GM19239 (cell line): ENCODE measurements at regions not wholly inside any gene's neighbourhood (a gene's known extent, or its start where the extent isn't known, plus 50 kb on each side); places are given as distances from the start of the nearest gene placed in this dataset.

Experiments
- DNase-seq: peaks from one replicate; pipeline ENCODE4 v3.0.0; 2011; ENCODE audit warnings: low spot score; ENCODE audit not compliant: insufficient read length
- FAIRE-seq: peaks from 2 replicates; lab custom pipeline; 2011; peaks lifted over from hg19 to GRCh38; lab: Jason Lieb, UNC

DNA sequence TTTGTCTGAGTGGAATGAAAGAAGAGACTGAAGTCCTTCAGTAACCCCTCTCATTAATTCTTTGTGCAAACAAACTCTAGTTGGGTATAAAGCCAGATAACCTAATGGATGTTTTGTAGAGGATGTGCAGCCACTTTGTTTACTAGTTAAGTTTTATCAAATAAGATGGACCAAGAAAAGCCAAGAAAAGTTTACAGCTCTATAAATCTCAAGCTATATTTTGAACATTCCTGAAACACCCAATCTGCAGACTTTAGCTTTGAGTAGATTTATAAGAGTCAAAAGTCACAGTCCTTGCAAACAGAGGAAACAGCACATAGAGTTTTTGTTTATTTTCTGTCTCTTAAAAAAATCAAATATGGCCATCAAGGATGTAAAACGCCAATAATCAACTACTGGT, 452.9 kb downstream of the SPRY1 start:
- FAIRE-seq (no peak), DNase-seq (no peak)

GRCh38 chr4:123851521-123851920, 454.9 kb downstream of the SPRY1 start:
- FAIRE-seq (no peak), DNase-seq (no peak)

- no peak for FAIRE-seq
Measured at GRCh38 chr4:123853651-123854050, 457.1 kb downstream of the SPRY1 start.

DNA sequence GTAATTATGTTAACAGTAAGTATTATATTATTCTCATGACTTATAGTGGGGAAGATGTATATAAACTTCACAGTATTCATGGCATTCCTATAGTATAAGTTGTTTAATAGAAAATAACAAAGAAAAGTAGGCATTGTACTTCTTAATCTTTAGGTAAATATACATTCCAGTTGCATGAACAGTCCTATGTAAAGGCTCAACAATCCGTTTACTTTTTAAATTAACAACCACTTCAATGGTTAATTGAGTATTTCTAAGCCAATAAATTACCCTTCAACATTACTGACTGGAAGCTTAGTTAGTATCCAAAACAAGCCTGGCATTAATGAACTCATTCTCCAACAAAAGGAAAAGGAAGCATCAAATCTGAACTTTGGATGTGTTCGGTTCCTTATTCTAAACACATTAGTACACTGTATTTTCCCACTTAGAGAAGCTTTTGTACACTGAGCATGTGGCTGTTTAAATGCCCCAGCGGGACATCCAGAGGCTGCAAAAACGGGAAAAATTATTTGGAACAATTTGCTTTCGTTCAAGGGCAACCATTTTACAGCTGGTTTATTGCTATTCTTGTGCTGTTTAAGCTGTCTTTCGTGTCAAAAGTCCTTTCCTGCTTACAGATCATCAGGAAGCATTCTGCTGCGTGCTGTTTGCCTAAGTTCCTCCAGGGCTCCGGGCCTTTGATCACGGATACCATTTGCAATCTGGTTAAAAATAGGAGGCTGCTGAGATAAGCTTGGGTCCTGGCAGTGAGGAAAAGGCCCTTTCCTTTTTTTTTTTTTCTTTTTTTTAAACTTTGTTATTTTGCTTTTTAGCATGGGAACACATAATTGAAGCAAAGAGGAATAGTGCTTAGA, 460.3 kb downstream of the SPRY1 start:
- no peak for FAIRE-seq
- DNase-seq, result no peak

More at GRCh38 chr4:123853651-123854050, 457.1 kb downstream of the SPRY1 start:
- DNase-seq, result no peak

DNA sequence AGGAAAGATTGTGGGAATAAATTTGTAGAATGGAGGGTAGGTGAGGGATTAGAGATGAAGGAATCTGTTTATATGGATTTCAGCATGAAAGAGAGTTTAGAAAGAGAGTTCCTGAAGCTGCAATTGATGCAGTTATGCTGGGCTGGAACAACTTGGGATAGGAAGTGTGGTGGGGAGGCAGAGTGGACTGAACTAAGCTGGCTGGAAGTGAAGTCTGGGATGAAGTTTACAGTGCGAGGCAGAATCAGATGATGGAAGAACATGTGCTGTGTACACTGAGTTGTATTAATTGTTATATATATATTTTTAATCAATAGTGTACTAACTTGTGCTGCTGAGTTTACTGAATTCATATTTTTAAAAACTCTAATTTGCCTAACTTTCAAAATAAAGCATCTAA, 461.9 kb downstream of the SPRY1 start:
- FAIRE-seq (no peak), DNase-seq (no peak)

DNA sequence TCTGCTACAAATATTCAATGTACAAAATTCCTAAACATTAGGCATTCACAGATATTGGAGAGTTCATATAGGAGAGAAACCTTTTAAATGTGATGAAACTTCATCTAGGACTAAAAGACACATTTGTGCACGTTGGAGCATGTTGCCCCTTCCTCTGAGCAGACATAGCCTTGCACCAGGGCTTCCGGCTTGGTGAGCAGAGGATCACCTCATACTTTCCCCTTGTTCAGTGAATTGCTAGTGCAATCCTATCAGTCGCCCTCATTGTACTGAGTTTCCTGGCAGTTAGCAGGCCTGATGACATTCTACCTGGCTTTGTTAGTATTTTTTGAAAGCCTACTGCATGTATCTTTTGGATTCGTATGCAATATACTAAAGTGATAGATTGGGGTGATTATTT, 466.2 kb downstream of the SPRY1 start:
- DNase-seq (no peak), FAIRE-seq (no peak)

GRCh38 chr4:123866796-123867195, 470.2 kb downstream of the SPRY1 start:
- no peak for DNase-seq
- FAIRE-seq, result no peak

GRCh38 chr4:123867910-123868587, 471.5 kb downstream of the SPRY1 start:
- FAIRE-seq, result no peak

DNA sequence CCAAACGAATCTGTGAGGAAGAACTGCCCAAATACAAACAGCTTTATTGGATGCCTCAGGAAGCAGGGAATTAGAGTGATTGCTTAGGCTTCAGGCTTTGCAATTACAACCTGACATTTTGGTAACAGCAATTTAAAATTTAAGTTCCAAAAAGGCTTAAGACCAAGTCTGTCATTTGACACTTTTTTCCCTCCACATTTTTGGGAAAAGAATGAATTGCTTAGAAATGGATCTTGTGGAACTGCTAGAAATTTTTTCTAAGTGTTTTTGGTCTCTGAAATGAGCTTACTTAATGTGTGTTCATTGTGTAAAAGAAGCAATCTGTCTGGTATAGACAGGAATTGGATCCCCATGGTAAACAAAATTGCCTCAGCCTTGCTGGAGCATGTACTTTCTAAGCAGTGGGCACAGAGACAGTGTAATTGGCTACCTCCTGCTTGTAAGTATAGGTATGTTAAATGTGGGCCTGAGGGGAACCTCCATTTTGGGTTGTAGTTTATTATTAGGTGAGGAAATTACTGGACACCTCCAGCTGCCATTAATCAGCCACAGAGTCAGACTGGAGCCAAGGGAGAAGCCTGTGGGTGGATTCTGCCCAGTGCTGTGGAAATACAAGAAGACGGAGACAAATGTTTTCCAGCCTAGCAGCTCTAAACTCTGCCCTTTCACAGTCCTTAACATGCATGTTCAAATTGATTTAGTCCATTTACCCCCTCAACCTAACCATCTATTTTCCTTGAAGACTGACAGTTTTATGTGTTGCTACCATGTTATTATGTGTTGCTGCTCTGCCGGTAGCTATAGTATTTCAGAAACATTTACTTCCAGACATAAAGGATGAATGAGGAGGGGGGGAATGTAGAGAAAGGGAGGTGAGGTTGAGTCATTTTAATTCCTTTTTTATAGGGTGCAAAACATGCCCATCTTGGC, 473.0 kb downstream of the SPRY1 start:
- no peak for FAIRE-seq
- DNase-seq, result no peak

More at GRCh38 chr4:123867910-123868587, 471.5 kb downstream of the SPRY1 start:
- DNase-seq, result no peak

GRCh38 chr4:123870216-123870876, 473.8 kb downstream of the SPRY1 start:
- DNase-seq, result no peak
- no peak for FAIRE-seq

DNA sequence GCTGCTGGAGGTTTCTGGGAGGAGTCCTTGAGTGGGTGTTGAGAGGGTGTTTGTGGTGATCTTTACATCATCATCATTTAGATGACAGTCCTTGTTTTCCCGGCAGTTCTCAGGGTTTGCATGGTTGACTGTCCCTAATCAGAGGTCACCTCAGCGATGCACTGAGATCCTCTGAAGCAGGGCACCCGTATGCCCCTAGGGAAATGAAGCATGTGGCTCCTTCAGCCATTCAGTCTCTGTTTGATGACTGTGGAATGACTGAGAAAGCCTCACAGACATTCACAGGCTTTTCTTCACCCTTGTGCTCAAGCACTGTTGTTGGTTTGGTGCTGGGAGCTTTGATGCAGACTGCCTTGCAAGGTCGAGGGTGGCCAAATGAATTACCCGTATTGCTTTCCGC, 474.7 kb downstream of the SPRY1 start:
- FAIRE-seq (no peak), DNase-seq (no peak)

GRCh38 chr4:123874063-123874462, 477.5 kb downstream of the SPRY1 start:
- DNase-seq (no peak), FAIRE-seq (no peak)

GRCh38 chr4:123876143-123876542, 479.5 kb downstream of the SPRY1 start:
- FAIRE-seq, result no peak
- no peak for DNase-seq

- DNase-seq (no peak), FAIRE-seq (no peak)
Measured at GRCh38 chr4:123876671-123877101, 480.1 kb downstream of the SPRY1 start.

DNA sequence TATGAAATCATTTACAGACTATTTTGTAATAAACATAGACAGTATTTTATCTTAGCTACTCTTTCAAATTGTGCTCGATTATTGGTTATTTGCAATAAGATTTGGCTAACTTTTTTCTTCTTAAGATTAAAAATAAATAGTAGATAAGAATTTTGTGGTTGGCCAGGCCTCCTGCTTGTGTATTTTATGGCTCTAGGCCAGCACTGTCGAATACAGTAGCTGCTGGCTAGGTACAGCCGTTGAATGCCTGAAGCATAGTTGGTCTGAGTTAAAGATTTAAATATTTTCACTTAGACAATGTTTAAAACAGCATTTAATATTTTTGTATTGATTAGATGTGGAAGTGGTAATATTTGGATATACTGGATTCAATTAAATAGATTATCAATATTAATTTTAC, 481.0 kb downstream of the SPRY1 start:
- DNase-seq, result no peak
- FAIRE-seq, result no peak

DNA sequence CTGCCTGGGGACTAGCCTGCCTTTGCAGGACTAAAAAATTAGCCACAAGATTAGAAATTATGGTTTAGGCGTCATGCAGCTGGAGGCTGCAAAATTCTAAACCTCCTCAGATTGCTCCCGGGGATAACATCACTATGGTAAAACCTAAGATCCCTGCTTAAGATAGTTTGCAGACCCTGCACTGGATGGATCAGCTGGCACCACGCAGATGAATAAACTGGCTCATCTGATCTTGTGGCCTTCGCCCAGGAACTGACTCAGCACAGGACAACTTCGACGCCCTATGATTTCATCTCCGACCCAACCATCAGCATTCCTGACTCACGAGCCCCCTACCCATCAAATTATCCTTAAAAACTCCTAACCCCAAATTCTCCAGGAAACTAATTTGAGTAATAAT, 482.4 kb downstream of the SPRY1 start:
- DNase-seq (no peak), FAIRE-seq (no peak)

DNA sequence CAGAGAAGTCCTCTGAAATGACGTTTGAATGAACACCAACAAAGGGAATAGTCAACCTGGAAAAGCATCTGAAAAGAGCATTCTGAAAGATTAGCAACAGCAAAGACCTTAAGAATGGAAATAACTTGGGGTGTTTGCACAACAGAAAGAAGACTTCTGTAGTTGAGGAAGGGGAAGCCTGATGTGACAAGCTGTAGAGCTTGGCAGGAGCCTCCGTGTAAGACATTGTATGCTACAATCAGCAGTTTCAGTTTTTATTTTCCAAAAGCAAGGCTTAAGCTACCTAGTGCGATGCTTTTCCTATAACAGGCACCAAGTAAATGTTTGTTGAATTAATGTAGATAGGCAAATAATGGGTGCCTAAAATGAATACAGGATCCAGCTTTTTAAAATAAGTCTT, 484.0 kb downstream of the SPRY1 start:
- no peak for FAIRE-seq
- no peak for DNase-seq

DNA sequence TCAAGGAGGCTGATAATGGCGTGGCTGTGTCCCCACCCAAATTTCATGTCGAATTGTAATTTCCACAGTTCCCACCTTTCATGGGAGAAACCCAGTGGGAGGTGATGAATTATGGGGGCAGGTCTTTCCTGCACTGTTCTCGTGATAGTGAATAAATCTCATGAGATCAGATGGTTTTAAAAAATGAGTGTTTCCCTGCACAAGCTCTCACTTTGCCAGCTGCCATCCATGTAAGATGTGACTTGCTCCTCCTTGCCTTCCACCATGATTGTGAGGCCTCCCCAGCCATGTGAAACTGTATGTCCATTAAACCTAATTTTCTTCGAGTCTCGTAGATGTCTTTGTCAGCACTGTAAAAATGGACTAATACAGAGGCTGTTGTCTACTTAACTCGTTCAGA, 488.3 kb downstream of the SPRY1 start:
- no peak for DNase-seq
- no peak for FAIRE-seq

DNA sequence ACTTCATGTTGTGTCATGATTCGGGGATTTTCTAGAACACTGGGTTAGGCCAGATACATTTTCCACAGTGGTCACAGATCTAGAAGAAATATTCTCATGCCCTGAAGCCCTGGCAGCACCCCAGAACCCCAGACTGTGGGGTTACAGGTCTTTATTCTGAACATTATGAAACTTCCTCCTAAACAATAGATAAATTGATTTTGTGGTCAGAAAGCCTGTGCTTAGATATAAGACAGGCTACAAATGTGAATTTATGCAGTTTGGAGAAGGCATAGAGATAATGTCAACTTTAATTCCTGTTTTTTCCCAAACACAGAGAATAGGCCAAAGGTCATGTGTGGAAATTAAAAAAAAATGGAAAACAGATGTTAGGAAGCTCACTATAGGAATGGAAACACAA, 492.9 kb downstream of the SPRY1 start:
- DNase-seq (no peak), FAIRE-seq (no peak)

- FAIRE-seq (no peak), DNase-seq (no peak)
Measured at GRCh38 chr4:123890889-123891288, 494.3 kb downstream of the SPRY1 start.
